ENCODE measurements at regions not wholly inside any gene's neighbourhood (a gene's known extent, or its start where the extent isn't known, plus 50 kb on each side); places are given as distances from the start of the nearest gene placed in this dataset.

DNA sequence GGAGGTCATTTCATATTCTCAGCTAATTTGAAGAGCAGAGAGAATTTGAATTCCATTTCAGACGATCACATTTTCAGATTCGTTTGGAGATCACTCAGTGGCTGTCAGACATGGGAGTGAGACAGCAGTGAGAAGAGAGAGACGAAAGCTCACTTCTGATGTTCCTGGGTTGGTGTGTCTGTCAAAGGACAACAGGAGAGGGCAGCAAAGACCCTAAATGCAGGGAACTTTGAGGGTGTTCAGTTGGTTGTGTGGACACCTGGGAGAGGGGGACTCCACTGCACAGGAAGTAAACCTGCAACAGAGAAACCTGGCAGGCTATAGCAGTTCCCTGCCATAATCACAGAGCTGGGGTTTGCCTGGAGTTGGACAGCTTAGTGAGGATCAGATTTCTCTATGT lies 675.1 kb downstream of the SQOR start:
- 58 to 59% methylated on average over 3 of the region's 3 CpGs for WGBS, 2 donors
- H3K36me3 ChIP-seq (replicated peaks in 1 of 2; ENCODE audit: insufficient read depth in 1 of 2, low read depth in 2 of 2) = no peaks in the 10 kb centered on the region
- TF ChIP-seq, protein P1, sequence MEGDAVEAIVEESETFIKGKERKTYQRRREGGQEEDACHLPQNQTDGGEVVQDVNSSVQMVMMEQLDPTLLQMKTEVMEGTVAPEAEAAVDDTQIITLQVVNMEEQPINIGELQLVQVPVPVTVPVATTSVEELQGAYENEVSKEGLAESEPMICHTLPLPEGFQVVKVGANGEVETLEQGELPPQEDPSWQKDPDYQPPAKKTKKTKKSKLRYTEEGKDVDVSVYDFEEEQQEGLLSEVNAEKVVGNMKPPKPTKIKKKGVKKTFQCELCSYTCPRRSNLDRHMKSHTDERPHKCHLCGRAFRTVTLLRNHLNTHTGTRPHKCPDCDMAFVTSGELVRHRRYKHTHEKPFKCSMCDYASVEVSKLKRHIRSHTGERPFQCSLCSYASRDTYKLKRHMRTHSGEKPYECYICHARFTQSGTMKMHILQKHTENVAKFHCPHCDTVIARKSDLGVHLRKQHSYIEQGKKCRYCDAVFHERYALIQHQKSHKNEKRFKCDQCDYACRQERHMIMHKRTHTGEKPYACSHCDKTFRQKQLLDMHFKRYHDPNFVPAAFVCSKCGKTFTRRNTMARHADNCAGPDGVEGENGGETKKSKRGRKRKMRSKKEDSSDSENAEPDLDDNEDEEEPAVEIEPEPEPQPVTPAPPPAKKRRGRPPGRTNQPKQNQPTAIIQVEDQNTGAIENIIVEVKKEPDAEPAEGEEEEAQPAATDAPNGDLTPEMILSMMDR (IDR thresholded peaks at IDR 0.05) = no peak
- no peak for TF ChIP-seq POLR2A (IDR thresholded peaks at IDR 0.05)
- H3K4me1 ChIP-seq = peaks cover under 1% of the 10 kb centered on the region
- DNase-seq (no peak), ATAC-seq (no peak)
- H3K9me3 ChIP-seq = no peaks in the 10 kb centered on the region
- no peak overlapping the region for H3K27ac ChIP-seq
- H3K27me3 ChIP-seq = no peaks in the 10 kb centered on the region
- no peak overlapping the region for H3K4me3 ChIP-seq
- intact Hi-C loops (cut with DNase I) = no loop called here

DNA sequence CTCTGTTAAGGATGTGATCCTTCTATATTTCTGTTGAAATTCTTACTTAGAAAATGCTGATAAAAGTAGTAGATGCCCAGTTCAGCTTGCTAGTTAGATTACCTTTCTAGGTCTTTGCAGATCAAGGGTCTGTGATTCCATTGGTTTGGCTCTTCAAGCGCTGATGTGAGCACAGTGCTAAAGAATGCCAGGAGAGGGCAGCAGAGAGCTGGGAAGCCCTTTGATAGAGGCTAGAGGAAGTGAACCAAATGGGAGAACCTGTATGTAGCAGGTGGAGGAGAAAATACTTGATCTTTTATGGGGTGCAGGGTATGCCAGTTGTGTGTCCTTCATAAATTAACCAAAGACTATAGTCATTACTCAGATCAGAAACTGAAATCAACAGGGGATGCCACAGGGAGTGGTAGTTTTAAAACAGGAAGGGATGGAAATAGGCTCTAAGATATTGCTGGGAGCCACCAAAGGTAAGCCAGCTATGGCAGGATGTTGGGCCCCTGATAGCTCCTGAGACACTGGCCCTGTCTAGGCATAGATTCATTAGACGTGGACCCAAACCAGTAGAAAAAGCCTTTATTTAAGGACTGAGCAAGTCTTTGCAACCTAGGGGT lies 677.4 kb downstream of the SQOR start:
- Histone ChIP-seq H3K36me3 (replicated peaks in 1 of 2; ENCODE audit: insufficient read depth in 1 of 2, low read depth in 2 of 2) (no peaks in the 10 kb centered on the region), H3K27me3 (no peaks in the 10 kb centered on the region), H3K4me1 (peaks cover 6% of the 10 kb centered on the region), H3K4me3 (no peak overlapping the region), H3K27ac (no peak overlapping the region), H3K9me3 (no peaks in the 10 kb centered on the region)
- WGBS, 2 donors = 13 to 15% methylated on average over 2 of the region's 2 CpGs
- TF ChIP-seq, protein P1 (IDR thresholded peaks at IDR 0.05) = peak; percentile 66 to 91 (median 80)
- no peak for TF ChIP-seq POLR2A (IDR thresholded peaks at IDR 0.05)
- ATAC-seq (peak; percentile 86), DNase-seq (peak; percentile 76 to 82 (median 80))
- intact Hi-C loops (cut with DNase I) = no loop called here

GRCh38 chr15:46315434-46315833 lies 680.6 kb downstream of the SQOR start:
- no peak for DNase-seq
- peaks cover 6% of the 10 kb centered on the region for H3K4me1 ChIP-seq
- H3K4me3 ChIP-seq = no peak overlapping the region
- no peaks in the 10 kb centered on the region for H3K36me3 ChIP-seq (replicated peaks in 1 of 2; ENCODE audit: insufficient read depth in 1 of 2, low read depth in 2 of 2)
- no peak overlapping the region for H3K27ac ChIP-seq
- no peaks in the 10 kb centered on the region for H3K27me3 ChIP-seq
- 7 to 22% methylated on average over 2 to 3 of the region's 3 CpGs for WGBS, 2 donors
- no peaks in the 10 kb centered on the region for H3K9me3 ChIP-seq
- intact Hi-C loops (cut with DNase I) = no loop called here
- ATAC-seq = no peak
- TF ChIP-seq, protein P1 (IDR thresholded peaks at IDR 0.05) = no peak
- TF ChIP-seq POLR2A (IDR thresholded peaks at IDR 0.05) = no peak

- ATAC-seq = no peak
- WGBS, 2 donors = 52 to 73% methylated on average over 1 of the region's 1 CpG
These were observed 681.2 kb downstream of the SQOR start for GRCh38 chr15:46316024-46316423.

More at GRCh38 chr15:46316024-46316423, 681.2 kb downstream of the SQOR start:
- H3K27ac ChIP-seq = no peak overlapping the region
- intact Hi-C loops (cut with DNase I) = no loop called here
- H3K36me3 ChIP-seq (replicated peaks in 1 of 2; ENCODE audit: insufficient read depth in 1 of 2, low read depth in 2 of 2) = no peaks in the 10 kb centered on the region
- H3K9me3 ChIP-seq = no peaks in the 10 kb centered on the region
- DNase-seq = peak in 1 of 4 donors; percentile 30
- H3K27me3 ChIP-seq = no peaks in the 10 kb centered on the region
- TF ChIP-seq POLR2A (IDR thresholded peaks at IDR 0.05) = no peak
- TF ChIP-seq, protein P1 (IDR thresholded peaks at IDR 0.05) = no peak
- H3K4me1 ChIP-seq = peaks cover 6% of the 10 kb centered on the region
- H3K4me3 ChIP-seq = no peak overlapping the region

Measured in body of pancreas (tissue), 4 donors.